PFSK-1 (cell line): ENCODE measurements at regions not wholly inside any gene's neighbourhood (a gene's known extent, or its start where the extent isn't known, plus 50 kb on each side); places are given as distances from the start of the nearest gene placed in this dataset.

Experiments used
- FOXP2 ChIP-seq: optimal IDR thresholded peaks from 2 replicates; pipeline ENCODE3; 2011; ENCODE audit warnings: borderline replicate concordance, control low read depth, inconsistent platforms; ENCODE audit not compliant: insufficient read depth; ENCODE audit errors: extremely low read length, extremely low read depth
- POLR2AphosphoS5 ChIP-seq: IDR thresholded peaks from 2 replicates; pipeline ENCODE4 v1.6.1; 2012; ENCODE audit warnings: low read depth, mild to moderate bottlenecking, control low read depth, low read length, moderate library complexity
- SIN3A ChIP-seq: IDR thresholded peaks from 2 replicates; pipeline ENCODE4 v1.6.1; 2012; ENCODE audit warnings: mild to moderate bottlenecking, low read length, moderate library complexity, borderline replicate concordance; ENCODE audit not compliant: insufficient read depth
- TAF1 ChIP-seq: IDR thresholded peaks from 2 replicates; pipeline ENCODE4 v1.6.1; 2012; ENCODE audit warnings: low read length, control low read depth, borderline replicate concordance; ENCODE audit not compliant: insufficient read depth
- TF ChIP-seq, protein P1 (sequence below), 2 experiments: IDR thresholded peaks; 2 replicates each; pipeline versions ENCODE4 v1.6.1 to v1.8.0; 2011 to 2012; ENCODE audit warnings: low read depth in 2 of 2, low read length in 2 of 2, control low read depth in 1 of 2, inconsistent platforms in 1 of 2, mild to moderate bottlenecking in 1 of 2, moderate library complexity in 1 of 2; ENCODE audit not compliant: insufficient read depth in 1 of 2

DNA sequence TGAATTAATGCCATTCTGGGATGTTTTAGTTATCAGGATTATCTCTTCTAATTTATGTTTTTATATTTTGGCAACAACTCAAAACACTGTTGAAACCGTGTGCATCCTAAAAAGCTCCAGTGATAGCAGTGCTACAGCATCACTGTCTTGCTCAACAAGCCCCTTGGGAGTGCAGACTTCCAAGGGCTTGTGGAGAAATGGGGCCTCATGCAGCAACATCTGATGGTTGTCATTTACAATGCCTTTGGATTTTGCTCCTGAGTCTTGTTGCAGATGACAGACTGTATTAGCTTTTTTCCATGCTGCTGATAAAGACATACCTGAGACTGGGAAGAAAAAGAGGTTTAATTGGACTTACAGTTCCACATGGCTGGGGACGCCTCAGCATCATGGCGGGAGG, 515.4 kb downstream of the NEBL start:
- TF ChIP-seq POLR2AphosphoS5 (no peak), SIN3A (no peak), FOXP2 (no peak), TAF1 (no peak)
- TF ChIP-seq, protein P1, sequence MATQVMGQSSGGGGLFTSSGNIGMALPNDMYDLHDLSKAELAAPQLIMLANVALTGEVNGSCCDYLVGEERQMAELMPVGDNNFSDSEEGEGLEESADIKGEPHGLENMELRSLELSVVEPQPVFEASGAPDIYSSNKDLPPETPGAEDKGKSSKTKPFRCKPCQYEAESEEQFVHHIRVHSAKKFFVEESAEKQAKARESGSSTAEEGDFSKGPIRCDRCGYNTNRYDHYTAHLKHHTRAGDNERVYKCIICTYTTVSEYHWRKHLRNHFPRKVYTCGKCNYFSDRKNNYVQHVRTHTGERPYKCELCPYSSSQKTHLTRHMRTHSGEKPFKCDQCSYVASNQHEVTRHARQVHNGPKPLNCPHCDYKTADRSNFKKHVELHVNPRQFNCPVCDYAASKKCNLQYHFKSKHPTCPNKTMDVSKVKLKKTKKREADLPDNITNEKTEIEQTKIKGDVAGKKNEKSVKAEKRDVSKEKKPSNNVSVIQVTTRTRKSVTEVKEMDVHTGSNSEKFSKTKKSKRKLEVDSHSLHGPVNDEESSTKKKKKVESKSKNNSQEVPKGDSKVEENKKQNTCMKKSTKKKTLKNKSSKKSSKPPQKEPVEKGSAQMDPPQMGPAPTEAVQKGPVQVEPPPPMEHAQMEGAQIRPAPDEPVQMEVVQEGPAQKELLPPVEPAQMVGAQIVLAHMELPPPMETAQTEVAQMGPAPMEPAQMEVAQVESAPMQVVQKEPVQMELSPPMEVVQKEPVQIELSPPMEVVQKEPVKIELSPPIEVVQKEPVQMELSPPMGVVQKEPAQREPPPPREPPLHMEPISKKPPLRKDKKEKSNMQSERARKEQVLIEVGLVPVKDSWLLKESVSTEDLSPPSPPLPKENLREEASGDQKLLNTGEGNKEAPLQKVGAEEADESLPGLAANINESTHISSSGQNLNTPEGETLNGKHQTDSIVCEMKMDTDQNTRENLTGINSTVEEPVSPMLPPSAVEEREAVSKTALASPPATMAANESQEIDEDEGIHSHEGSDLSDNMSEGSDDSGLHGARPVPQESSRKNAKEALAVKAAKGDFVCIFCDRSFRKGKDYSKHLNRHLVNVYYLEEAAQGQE (IDR thresholded peaks at IDR 0.05; ENCODE audit: insufficient read depth in 1 of 2, low read depth in 2 of 2, low read length in 2 of 2) = no peak

- TF ChIP-seq, protein P1 (IDR thresholded peaks at IDR 0.05; ENCODE audit: insufficient read depth in 1 of 2, low read depth in 2 of 2, low read length in 2 of 2) = no peak
- TF ChIP-seq TAF1 = no peak
- no peak for TF ChIP-seq FOXP2
- no peak for TF ChIP-seq SIN3A
- no peak for TF ChIP-seq POLR2AphosphoS5
Measured at GRCh38 chr10:20380401-20380800, 516.7 kb downstream of the NEBL start.

DNA sequence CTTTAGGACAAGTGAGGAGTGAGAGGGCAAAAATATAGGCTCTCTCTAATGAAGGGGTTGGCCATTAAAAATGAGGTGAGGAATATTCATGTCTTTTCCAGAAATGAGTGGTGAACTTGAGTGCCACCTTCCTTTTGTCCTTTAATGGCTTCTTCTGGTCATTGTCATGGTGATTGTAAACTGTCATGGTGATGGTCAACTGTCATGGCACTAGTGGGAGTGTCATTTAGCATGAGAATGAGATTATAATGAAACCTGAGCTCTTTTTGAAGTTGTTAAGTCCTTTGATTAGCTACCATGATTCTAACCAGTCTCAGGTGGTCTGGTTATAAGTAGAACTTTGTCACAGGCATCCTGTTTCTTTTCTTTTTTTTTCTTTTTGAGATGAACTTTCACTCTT, 524.4 kb downstream of the NEBL start:
- TF ChIP-seq, protein P1 (IDR thresholded peaks at IDR 0.05; ENCODE audit: insufficient read depth in 1 of 2, low read depth in 2 of 2, low read length in 2 of 2) = no peak
- TF ChIP-seq FOXP2 (no peak), TAF1 (no peak), SIN3A (no peak), POLR2AphosphoS5 (no peak)

GRCh38 chr10:20369863-20370736, 527.0 kb downstream of the NEBL start:
- TF ChIP-seq FOXP2 = no peak
- TF ChIP-seq TAF1 = no peak
- no peak for TF ChIP-seq SIN3A
- TF ChIP-seq POLR2AphosphoS5 = no peak
- TF ChIP-seq, protein P1 (IDR thresholded peaks at IDR 0.05; ENCODE audit: insufficient read depth in 1 of 2, low read depth in 2 of 2, low read length in 2 of 2) = no peak

DNA sequence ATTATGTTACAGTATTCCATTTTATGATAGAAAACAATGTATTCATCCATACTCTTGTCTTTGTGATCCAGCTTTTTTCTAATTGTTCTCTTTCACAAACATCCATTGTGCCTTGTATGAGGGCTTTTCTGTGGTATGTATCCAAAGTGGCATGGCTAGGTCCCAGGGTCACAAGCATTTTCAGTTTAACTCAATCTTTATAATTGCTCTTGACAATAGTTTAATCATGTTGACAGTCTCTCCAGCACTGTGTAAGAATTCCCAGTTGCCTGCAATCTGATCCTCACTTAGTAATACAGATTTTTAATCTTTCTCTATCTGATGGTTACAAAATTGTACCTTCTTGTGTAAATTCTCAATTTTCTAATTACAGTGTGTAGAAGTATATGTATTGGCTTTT, 533.4 kb downstream of the NEBL start:
- TF ChIP-seq POLR2AphosphoS5 (no peak), TAF1 (no peak), FOXP2 (no peak), SIN3A (no peak)
- TF ChIP-seq, protein P1 (IDR thresholded peaks at IDR 0.05; ENCODE audit: insufficient read depth in 1 of 2, low read depth in 2 of 2, low read length in 2 of 2) = no peak
